GM23338 (cell line): ENCODE measurements at regions not wholly inside any gene's neighbourhood (a gene's known extent, or its start where the extent isn't known, plus 50 kb on each side); places are given as distances from the start of the nearest gene placed in this dataset.

Experiments
- CREB1 ChIP-seq: fragments of 250-450 bp; sonication (Bioruptor Pico); IDR thresholded peaks from 2 replicates; pipeline ENCODE4 v1.5.0; 2020; ENCODE audit warnings: low read depth, mild to moderate bottlenecking, moderate library complexity
- CTCF ChIP-seq, 2 experiments: fragments of 200-600 bp in 1 of 2; sonication (generic) in 1 of 2; conservative IDR thresholded peaks; 2 replicates each; pipeline versions ENCODE4 v1.5.1 to v1.6.1; 2016 to 2017; ENCODE audit warnings: antibody characterized with exemption in 2 of 2, low read depth in 2 of 2, mild to moderate bottlenecking in 2 of 2, moderate library complexity in 1 of 2
- EZH2 ChIP-seq: fragments of 200-600 bp; sonication (generic); IDR thresholded peaks from one replicate; pipeline ENCODE4 v1.8.0; 2017; ENCODE audit warnings: antibody characterized with exemption, mild to moderate bottlenecking, low read depth; ENCODE audit not compliant: unreplicated experiment
- EZH2phosphoT487 ChIP-seq: fragments of 200-600 bp; sonication (generic); IDR thresholded peaks from one replicate; pipeline ENCODE4 v1.8.1; 2018; ENCODE audit warnings: antibody characterized with exemption; ENCODE audit not compliant: unreplicated experiment
- JUNB ChIP-seq: IDR thresholded peaks from one replicate; pipeline ENCODE4 v1.6.1; 2016; ENCODE audit warnings: antibody characterized with exemption; ENCODE audit not compliant: unreplicated experiment
- POLR2AphosphoS5 ChIP-seq: IDR thresholded peaks from 2 replicates; pipeline ENCODE4 v1.6.1; 2016; ENCODE audit warnings: antibody characterized with exemption, low read depth
- STAT1 ChIP-seq: IDR thresholded peaks from one replicate; pipeline ENCODE4 v1.6.1; 2016; ENCODE audit warnings: antibody characterized with exemption; ENCODE audit not compliant: unreplicated experiment
- ZNF114 ChIP-seq: fragments of 250-450 bp; sonication (Bioruptor Pico); IDR thresholded peaks from 2 replicates; pipeline ENCODE4 v1.5.0; 2020; ENCODE audit warnings: mild to moderate bottlenecking, moderate library complexity
- ZNF331 ChIP-seq: fragments of 250-450 bp; sonication (Bioruptor Pico); IDR thresholded peaks from 2 replicates; pipeline ENCODE4 v1.5.0; 2020; ENCODE audit warnings: low read depth, mild to moderate bottlenecking, moderate library complexity
- TF ChIP-seq, protein P1 (sequence below): IDR thresholded peaks from one replicate; pipeline ENCODE4 v1.6.1; 2018; ENCODE audit warnings: antibody characterized with exemption; ENCODE audit not compliant: unreplicated experiment

DNA sequence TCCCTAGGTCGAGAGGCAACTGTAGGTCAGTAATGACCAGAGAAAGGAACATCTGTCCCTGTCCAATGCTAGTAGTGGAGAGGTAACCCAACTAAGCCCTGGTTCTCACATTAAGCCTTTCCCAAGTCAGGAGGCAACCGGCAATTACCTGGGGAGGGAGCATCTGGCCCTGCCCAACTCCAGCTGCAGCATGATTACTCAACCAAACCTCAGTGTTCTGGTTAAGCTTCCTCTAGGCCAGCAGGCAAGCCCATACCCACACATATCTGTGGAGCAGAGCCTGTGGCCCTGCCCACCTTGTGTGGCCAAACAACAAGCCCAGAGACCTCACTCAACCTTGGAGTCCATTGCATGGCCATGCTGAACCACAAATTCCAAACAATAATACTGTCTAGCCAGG lies 220.8 kb upstream of the SLC24A2 start:
- TF ChIP-seq CTCF (conservative IDR thresholded peaks at IDR 0.05; ENCODE audit: low read depth in 2 of 2) (no peak), POLR2AphosphoS5 (no peak), EZH2phosphoT487 (no peak), EZH2 (no peak), ZNF331 (CRISPR knock-in tag) (no peak), STAT1 (no peak), CREB1 (no peak), JUNB (no peak), ZNF114 (CRISPR knock-in tag) (no peak)
- TF ChIP-seq, protein P1, sequence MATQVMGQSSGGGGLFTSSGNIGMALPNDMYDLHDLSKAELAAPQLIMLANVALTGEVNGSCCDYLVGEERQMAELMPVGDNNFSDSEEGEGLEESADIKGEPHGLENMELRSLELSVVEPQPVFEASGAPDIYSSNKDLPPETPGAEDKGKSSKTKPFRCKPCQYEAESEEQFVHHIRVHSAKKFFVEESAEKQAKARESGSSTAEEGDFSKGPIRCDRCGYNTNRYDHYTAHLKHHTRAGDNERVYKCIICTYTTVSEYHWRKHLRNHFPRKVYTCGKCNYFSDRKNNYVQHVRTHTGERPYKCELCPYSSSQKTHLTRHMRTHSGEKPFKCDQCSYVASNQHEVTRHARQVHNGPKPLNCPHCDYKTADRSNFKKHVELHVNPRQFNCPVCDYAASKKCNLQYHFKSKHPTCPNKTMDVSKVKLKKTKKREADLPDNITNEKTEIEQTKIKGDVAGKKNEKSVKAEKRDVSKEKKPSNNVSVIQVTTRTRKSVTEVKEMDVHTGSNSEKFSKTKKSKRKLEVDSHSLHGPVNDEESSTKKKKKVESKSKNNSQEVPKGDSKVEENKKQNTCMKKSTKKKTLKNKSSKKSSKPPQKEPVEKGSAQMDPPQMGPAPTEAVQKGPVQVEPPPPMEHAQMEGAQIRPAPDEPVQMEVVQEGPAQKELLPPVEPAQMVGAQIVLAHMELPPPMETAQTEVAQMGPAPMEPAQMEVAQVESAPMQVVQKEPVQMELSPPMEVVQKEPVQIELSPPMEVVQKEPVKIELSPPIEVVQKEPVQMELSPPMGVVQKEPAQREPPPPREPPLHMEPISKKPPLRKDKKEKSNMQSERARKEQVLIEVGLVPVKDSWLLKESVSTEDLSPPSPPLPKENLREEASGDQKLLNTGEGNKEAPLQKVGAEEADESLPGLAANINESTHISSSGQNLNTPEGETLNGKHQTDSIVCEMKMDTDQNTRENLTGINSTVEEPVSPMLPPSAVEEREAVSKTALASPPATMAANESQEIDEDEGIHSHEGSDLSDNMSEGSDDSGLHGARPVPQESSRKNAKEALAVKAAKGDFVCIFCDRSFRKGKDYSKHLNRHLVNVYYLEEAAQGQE, result no peak
